H9 (cell line): ENCODE measurements at regions not wholly inside any gene's neighbourhood (a gene's known extent, or its start where the extent isn't known, plus 50 kb on each side); places are given as distances from the start of the nearest gene placed in this dataset.

ENCODE experiments used
- DNase-seq: peaks from one replicate; pipeline ENCODE4 v3.0.0-alpha.2; 2017
- H2AFZ ChIP-seq: one replicate; pipeline ENCODE4 v1.6.1; 2013; ENCODE audit warnings: mild to moderate bottlenecking, low read length, control low read depth, moderate library complexity
- H2AK5ac ChIP-seq: 2 replicates; pipeline ENCODE4 v1.6.1; 2013; ENCODE audit warnings: low read length, control low read depth, mixed read lengths; ENCODE audit not compliant: insufficient read length
- H2BK120ac ChIP-seq: one replicate; pipeline ENCODE4 v1.6.1; 2013; ENCODE audit warnings: low read depth, mild to moderate bottlenecking, low read length, control low read depth, inconsistent platforms; ENCODE audit not compliant: poor library complexity, severe bottlenecking
- H2BK12ac ChIP-seq: 2 replicates; pipeline ENCODE4 v1.6.1; 2013; ENCODE audit warnings: low read length, control low read depth, mixed read lengths, low read depth; ENCODE audit not compliant: insufficient read length
- H2BK15ac ChIP-seq: 2 replicates; pipeline ENCODE4 v1.6.1; 2013; ENCODE audit warnings: low read depth, low read length, control low read depth
- H2BK20ac ChIP-seq: one replicate; pipeline ENCODE4 v1.6.1; 2013; ENCODE audit warnings: low read depth, mild to moderate bottlenecking, low read length, control low read depth, inconsistent platforms; ENCODE audit not compliant: poor library complexity, severe bottlenecking
- H2BK5ac ChIP-seq: 2 replicates; pipeline ENCODE4 v1.6.1; 2013; ENCODE audit warnings: low read length, control low read depth, mixed read lengths; ENCODE audit not compliant: insufficient read length
- H3K14ac ChIP-seq: 2 replicates; pipeline ENCODE4 v1.6.1; 2013; ENCODE audit warnings: low read length, control low read depth; ENCODE audit not compliant: insufficient read depth
- H3K18ac ChIP-seq: 2 replicates; pipeline ENCODE4 v1.6.1; 2013; ENCODE audit warnings: low read depth, mild to moderate bottlenecking, mixed read lengths, low read length, control low read depth; ENCODE audit not compliant: insufficient read length
- H3K23ac ChIP-seq: 2 replicates; pipeline ENCODE4 v1.6.1; 2013; ENCODE audit warnings: low read length, control low read depth, mixed read lengths, low read depth; ENCODE audit not compliant: insufficient read length
- H3K23me2 ChIP-seq: 2 replicates; pipeline ENCODE4 v1.6.1; 2013; ENCODE audit warnings: low read depth, mild to moderate bottlenecking, mixed read lengths, low read length, control low read depth; ENCODE audit not compliant: insufficient read length, poor library complexity, severe bottlenecking
- H3K27ac ChIP-seq: 2 replicates; pipeline ENCODE4 v1.5.1; 2013; ENCODE audit warnings: low read length, control low read depth, mixed read lengths, low read depth; ENCODE audit not compliant: insufficient read length
- H3K27me3 ChIP-seq: 2 replicates; pipeline ENCODE4 v1.6.1; 2013; ENCODE audit warnings: low read length, control low read depth, inconsistent platforms; ENCODE audit not compliant: insufficient read depth
- H3K4ac ChIP-seq: 2 replicates; pipeline ENCODE4 v1.6.1; 2013; ENCODE audit warnings: low read depth, mild to moderate bottlenecking, control low read depth, inconsistent platforms, low read length, moderate library complexity
- H3K4me1 ChIP-seq: 2 replicates; pipeline ENCODE4 v1.6.1; 2013; ENCODE audit warnings: low read length, control low read depth, inconsistent platforms; ENCODE audit not compliant: insufficient read depth
- H3K4me2 ChIP-seq: 2 replicates; pipeline ENCODE4 v1.6.1; 2013; ENCODE audit warnings: low read length, control low read depth, mixed read lengths; ENCODE audit not compliant: insufficient read length, insufficient read depth
- H3K56ac ChIP-seq: 2 replicates; pipeline ENCODE4 v1.6.1; 2013; ENCODE audit warnings: low read depth, mild to moderate bottlenecking, mixed read lengths, low read length, control low read depth; ENCODE audit not compliant: insufficient read length
- H3K79me1 ChIP-seq: 2 replicates; pipeline ENCODE4 v1.6.1; 2013; ENCODE audit warnings: low read depth, mild to moderate bottlenecking, moderate library complexity, low read length, control low read depth, inconsistent platforms; ENCODE audit not compliant: insufficient read depth, poor library complexity, severe bottlenecking
- H3K79me2 ChIP-seq: 2 replicates; pipeline ENCODE4 v1.6.1; 2013; ENCODE audit warnings: low read length, control low read depth, inconsistent platforms; ENCODE audit not compliant: insufficient read depth
- H3K9ac ChIP-seq: 2 replicates; pipeline ENCODE4 v1.6.1; 2013; ENCODE audit warnings: low read length, control low read depth, mixed read lengths; ENCODE audit not compliant: insufficient read length; ENCODE audit errors: extremely low read depth
- H3K9me3 ChIP-seq: one replicate; pipeline ENCODE4 v1.6.1; 2013; ENCODE audit warnings: low read depth, low read length, inconsistent platforms; ENCODE audit not compliant: control insufficient read depth
- H3T11ph ChIP-seq: one replicate; pipeline ENCODE4 v1.6.1; 2013; ENCODE audit warnings: mild to moderate bottlenecking, low read length, control low read depth, inconsistent platforms
- H4K20me1 ChIP-seq: one replicate; pipeline ENCODE4 v1.6.1; 2013; ENCODE audit not compliant: control insufficient read depth, insufficient read length, insufficient read depth
- H4K5ac ChIP-seq: 2 replicates; pipeline ENCODE4 v1.6.1; 2013; ENCODE audit warnings: low read depth, mild to moderate bottlenecking, mixed read lengths, low read length, control low read depth; ENCODE audit not compliant: insufficient read length
- H4K8ac ChIP-seq: replicated peaks from 2 replicates; pipeline ENCODE4 v1.6.1; 2013; ENCODE audit warnings: low read length, control low read depth, mixed read lengths, low read depth; ENCODE audit not compliant: insufficient read length
- H4K91ac ChIP-seq: 2 replicates; pipeline ENCODE4 v1.6.1; 2013; ENCODE audit warnings: low read depth, mild to moderate bottlenecking, moderate library complexity, mixed read lengths, low read length, control low read depth; ENCODE audit not compliant: insufficient read length
- H3K27ac Mint-ChIP-seq, 3 experiments: 2 replicates in 2 of 3; 3 replicates in 1 of 3; pipeline ENCODE4 v1.8.0; 2020 to 2021; ENCODE audit warnings: mixed read lengths in 3 of 3, mild to moderate bottlenecking in 1 of 3, moderate library complexity in 1 of 3
- H3K27me3 Mint-ChIP-seq: 2 replicates; pipeline ENCODE4 v1.8.0; 2021; ENCODE audit warnings: low read depth, mild to moderate bottlenecking, moderate library complexity, mixed read lengths
- H3K36me3 Mint-ChIP-seq, 3 experiments: 2 replicates in 2 of 3; 3 replicates in 1 of 3; pipeline ENCODE4 v1.8.0; 2020 to 2021; ENCODE audit warnings: low read depth in 3 of 3, mixed read lengths in 3 of 3; ENCODE audit not compliant: insufficient read depth in 1 of 3
- H3K4me1 Mint-ChIP-seq, 2 experiments: 2 replicates each; pipeline ENCODE4 v1.8.0; 2020; ENCODE audit warnings: mixed read lengths in 2 of 2
- H3K4me3 Mint-ChIP-seq, 2 experiments: 2 replicates in 1 of 2; 3 replicates in 1 of 2; pipeline ENCODE4 v1.8.0; 2020 to 2021; ENCODE audit warnings: mild to moderate bottlenecking in 2 of 2, mixed read lengths in 2 of 2, moderate library complexity in 1 of 2
- H3K9me3 Mint-ChIP-seq, 2 experiments: 2 replicates in 1 of 2; 3 replicates in 1 of 2; pipeline ENCODE4 v1.8.0; 2020; ENCODE audit warnings: mild to moderate bottlenecking in 2 of 2, mixed read lengths in 2 of 2, moderate library complexity in 1 of 2
- WGBS: extraction: QIAGEN DNeasy Blood & Tissue Kit; methylation state at CpG from one replicate; pipeline ENCODE4 v1.1.7; 2013; ENCODE audit warnings: missing lambda C conversion rate, low lambda C conversion rate, mixed read lengths; ENCODE audit not compliant: insufficient read length; ENCODE audit errors: extremely low coverage; 5-methylcytosine and 5-hydroxymethylcytosine counted together
- TF ChIP-seq, protein P1 (sequence below): fragments of 200-600 bp; sonication (generic); conservative IDR thresholded peaks from 3 replicates; pipeline ENCODE4 v1.8.0; 2021; ENCODE audit warnings: antibody characterized with exemption, mild to moderate bottlenecking

DNA sequence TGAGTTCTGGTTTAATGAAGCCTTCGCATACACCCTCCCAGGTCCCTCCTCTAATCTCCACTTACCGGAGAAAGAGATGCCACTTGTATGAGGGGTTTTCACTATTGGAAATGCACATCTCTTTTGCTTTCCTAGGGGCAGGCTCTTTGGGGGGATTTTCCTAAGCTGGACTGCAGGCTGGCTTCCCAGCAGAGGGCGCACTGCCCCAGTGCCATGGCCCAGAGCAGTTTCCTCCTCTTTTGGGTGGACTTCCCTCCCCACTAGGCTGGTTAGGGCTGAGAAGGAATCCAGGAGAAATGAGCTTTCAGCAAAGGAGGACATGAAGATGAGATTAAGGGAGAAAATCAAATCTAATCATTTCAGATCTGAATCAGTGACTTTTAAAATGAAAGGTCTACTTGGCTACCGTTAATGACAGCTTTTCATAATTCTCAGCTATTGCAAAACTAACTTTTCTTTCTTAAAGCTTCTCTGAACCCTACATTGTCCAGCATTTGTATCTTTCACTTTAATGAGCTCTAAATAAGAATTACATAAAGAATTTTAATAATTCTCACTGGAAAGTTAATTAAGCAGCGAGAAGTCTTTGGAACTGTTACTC is 784.1 kb upstream of the FANCL start:
- Histone ChIP-seq H2BK120ac (no peak overlapping the region), H2BK12ac (no peak overlapping the region), H3K9me3 (no peaks in the 10 kb centered on the region), H3K23ac (no peak overlapping the region), H2AK5ac (no peak overlapping the region), H2BK15ac (no peak overlapping the region), H4K8ac (no peak overlapping the region), H3K79me2 (no peaks in the 10 kb centered on the region), H3K79me1 (no peaks in the 10 kb centered on the region), H2BK5ac (no peak overlapping the region), H3K4me1 (no peaks in the 10 kb centered on the region), H3K4ac (no peak overlapping the region), H4K5ac (no peak overlapping the region), H4K20me1 (no peaks in the 10 kb centered on the region), H3T11ph (no peak overlapping the region), H3K9ac (no peak overlapping the region), H3K27me3 (no peaks in the 10 kb centered on the region), H2AFZ (no peak overlapping the region), H3K4me2 (no peak overlapping the region), H4K91ac (no peak overlapping the region), H3K14ac (no peak overlapping the region), H3K23me2 (no peaks in the 10 kb centered on the region), H2BK20ac (no peak overlapping the region), H3K18ac (no peak overlapping the region), H3K56ac (no peak overlapping the region), H3K27ac (no peak overlapping the region)
- H3K4me3 Mint-ChIP-seq, result no peak overlapping the region
- H3K36me3 Mint-ChIP-seq, result no peaks in the 10 kb centered on the region
- no peaks in the 10 kb centered on the region for H3K4me1 Mint-ChIP-seq
- no peaks in the 10 kb centered on the region for H3K9me3 Mint-ChIP-seq
- no peaks in the 10 kb centered on the region for H3K27me3 Mint-ChIP-seq
- TF ChIP-seq, protein P1, sequence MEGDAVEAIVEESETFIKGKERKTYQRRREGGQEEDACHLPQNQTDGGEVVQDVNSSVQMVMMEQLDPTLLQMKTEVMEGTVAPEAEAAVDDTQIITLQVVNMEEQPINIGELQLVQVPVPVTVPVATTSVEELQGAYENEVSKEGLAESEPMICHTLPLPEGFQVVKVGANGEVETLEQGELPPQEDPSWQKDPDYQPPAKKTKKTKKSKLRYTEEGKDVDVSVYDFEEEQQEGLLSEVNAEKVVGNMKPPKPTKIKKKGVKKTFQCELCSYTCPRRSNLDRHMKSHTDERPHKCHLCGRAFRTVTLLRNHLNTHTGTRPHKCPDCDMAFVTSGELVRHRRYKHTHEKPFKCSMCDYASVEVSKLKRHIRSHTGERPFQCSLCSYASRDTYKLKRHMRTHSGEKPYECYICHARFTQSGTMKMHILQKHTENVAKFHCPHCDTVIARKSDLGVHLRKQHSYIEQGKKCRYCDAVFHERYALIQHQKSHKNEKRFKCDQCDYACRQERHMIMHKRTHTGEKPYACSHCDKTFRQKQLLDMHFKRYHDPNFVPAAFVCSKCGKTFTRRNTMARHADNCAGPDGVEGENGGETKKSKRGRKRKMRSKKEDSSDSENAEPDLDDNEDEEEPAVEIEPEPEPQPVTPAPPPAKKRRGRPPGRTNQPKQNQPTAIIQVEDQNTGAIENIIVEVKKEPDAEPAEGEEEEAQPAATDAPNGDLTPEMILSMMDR, result peak; percentile 93
- DNase-seq, result peak; percentile 71
- no CpG with 5 or more reads among the region's 5 CpGs for WGBS
- H3K27ac Mint-ChIP-seq, result no peak overlapping the region
